GM04503 (cell line): ENCODE measurements at regions not wholly inside any gene's neighbourhood (a gene's known extent, or its start where the extent isn't known, plus 50 kb on each side); places are given as distances from the start of the nearest gene placed in this dataset.

Source experiments
- DNase-seq: peaks from one replicate; pipeline ENCODE4 v3.0.0-alpha.2; 2012; ENCODE audit warnings: low read depth

DNA sequence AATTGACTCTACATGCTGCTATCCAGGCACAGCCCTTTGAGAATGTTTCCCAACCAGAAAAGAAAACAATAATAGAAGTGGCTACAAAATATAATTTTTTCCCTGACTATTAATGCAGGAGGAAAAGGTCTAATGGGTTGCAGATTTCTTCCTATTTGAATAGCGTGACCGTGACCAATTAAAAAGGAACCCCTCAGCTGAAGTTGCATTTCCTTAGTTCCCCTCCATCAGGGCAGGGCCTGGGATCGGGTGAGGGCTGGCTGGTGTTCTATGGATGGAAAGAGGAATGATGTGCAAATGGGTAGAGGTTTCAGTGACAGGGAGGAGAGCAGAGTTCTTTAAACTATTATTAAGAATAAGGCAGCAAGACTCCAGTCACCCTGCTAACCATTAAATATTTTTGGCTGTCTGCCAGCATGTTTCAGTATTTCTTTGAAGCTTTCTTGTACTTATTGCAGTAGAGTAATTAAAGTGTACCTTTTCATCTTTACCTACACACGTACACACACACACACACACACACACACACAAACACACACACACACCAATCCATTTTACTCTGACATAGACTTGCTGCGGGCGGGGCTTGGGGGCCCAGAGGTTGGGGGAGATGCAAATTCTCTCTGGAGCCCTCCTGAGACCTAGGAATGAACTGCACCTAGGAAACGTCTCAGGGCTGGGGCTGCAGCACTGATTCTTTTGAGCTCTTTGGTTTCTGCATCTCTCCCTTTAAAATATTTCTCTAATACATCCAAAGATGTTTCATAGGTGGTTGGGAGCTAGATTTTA is 154.8 kb upstream of the SLC35B3 start:
- DNase-seq: no peak

DNA sequence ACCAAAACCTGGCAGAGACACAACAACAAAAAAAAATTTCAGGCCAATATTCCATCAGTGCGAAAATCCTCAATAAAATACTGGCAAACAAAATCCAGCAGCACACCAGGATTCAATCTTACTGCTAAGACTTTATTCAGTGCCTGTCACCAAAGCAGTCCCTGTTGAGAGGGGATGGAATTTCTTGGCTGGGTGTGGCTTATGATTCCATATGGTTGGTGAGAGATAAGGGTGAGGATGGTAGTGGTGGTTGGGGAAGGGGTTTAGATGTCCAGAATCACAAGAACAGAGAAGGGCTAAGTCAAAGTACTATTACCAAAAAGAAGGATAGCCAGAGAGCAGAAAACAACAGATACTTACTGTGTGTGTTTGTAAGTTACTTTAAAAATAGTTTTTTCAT is 152.8 kb upstream of the SLC35B3 start:
- no peak for DNase-seq

DNA sequence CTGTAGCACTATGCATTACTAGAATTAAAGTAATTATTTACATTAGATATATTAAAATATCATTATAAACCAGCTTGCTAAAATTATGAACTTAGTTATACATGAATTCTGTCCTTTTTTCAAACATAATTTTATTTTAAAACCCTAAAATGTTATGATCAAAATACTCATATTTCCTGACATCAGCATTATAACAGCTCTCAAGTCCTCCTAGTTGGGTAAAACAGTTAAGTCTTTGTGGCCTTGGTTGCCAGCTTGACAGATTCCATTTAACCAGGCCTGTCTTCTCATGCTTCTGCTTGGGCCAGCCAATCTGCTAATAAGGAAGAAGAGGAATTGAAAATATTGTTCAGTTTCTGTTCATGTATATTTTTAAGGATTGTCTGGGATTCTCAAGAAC is 147.9 kb upstream of the SLC35B3 start:
- DNase-seq: no peak

DNA sequence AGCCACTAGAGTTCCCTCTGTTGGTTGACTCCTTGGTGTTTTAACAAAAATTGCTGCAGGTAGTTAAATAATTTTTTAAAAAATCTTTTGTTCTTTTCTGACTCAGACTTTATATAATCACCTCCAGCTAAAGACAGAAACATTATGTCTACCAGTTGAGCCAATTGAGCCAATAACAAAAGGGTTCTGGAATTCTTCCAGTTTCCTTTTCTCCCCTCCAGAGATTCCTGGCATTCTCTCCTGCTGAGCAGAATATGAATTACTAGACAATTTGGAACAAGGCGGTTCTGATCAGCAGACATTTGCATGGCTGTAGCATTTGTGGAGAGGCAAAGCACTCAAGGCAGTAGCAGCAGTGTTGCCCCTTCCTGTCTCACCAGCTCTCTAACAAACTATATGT is 144.0 kb upstream of the SLC35B3 start:
- DNase-seq: no peak

DNA sequence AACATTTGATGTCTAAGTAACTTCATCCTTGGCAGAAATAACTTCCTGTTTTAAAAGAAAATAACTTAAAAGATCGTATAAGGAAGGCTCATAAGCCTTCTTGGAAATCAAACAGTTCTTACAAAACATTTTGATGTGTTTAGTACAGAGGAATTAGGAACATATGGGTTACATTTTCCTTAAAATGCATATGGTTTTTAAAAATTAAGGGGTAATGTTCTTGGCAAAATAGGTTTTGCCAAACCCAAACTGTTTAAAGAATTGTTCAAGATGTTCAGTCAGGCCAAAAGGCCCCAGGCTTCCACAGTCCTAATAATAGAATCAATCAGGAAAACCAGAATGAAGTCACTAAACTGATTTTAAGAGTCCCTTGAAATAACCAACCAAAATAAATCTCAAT is 142.7 kb upstream of the SLC35B3 start:
- DNase-seq: no peak

DNA sequence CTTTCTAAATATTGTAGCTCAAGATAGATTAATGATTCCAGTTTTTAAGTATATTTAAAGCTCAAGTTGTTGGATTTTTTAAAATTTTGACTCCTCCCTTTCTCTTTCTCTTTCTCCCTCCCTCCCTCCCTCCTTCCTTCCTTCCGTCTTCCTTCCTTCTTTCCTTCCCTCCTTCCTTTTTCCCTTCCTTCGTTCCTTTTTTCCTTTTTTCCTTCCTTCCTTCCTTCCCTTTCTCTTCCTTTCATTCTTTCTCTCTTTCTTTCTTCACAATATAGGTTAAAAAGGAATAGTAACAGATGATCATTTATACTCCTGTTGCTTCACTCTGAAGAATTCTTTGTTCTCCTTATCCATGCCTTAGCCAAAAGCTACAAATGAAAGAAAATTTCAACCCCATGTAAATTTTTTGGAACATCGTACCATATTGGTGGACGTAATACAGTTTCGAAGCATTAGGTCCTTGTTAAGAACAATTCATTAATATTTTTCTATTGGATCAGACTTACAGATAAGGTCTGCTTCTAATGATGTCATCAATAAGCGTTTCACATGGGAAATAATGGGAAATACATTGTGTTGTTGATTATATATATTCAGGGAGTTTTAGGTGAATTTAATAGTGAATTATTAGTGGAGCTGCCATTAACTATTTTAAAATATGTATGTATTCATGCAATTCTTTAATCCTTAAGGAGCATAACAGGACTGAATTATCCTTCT is 139.6 kb upstream of the SLC35B3 start:
- no peak for DNase-seq

DNA sequence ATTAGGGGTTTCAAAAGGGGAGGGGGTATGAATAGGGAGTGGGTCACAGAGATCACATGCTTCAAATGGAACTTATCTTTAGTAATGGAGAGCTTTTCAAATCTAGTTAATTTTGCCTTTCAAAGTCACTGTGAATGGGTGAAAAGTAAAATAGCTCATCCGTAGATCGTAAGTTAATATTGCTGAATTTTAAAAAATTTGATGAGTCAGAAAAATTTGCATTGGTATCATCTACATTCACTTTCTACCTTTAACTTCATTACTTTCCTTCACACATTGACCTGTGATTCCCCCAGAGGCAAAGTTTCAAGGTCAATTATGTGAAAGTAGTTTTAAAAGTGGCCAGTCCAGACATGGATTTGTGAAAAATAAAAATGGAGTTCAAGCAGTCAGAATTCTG is 139.0 kb upstream of the SLC35B3 start:
- DNase-seq: no peak

DNA sequence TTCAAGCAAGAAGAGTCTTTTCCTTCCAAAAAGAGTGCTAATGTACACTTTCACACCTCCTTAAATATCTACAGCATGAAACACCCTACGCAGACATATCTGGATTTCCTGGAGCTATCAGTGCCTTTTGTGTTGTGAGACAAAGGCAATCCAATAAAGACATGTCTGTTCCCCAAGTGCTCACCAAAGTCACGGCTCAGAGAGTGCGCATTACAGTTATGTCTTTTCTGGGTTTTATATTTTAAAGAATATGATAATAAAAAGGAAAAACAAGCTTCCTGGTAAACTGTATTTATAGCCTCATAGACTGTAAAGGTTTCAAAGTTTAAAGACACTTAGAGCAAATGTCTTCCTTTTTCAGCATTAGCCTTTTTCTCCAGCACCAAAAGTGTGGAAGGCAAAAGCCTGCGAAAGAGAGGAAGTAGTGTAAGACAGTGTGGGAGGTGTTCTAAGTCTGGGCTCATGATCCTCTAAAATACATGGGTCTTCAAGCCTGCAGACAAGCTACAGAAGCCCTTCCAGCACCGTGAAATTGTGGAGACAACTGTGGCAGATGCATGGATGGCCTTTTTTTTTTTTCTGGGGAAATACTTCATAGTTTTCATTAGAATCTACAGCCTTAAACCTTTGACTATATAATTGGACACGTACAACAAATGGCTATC is 135.0 kb upstream of the SLC35B3 start:
- DNase-seq: no peak

DNA sequence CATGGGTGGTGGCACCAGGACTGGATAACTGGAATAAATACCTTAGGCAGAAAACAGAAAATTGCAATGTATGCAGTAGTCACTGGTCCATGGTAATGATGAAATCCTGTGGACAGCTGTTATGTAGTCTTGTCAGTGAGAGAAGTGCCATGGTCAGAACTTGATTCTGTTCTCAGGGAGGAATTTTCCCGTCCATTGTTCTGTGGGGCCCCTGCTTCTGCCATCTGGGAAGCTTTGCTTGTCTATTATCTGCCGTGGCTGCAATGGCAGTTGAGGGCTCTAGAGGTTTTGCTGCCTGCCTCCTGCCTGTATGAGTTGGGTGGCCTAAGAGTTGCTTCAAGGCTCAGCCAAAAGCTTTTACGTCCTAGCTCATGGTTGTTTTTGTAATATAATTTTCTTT is 126.8 kb upstream of the SLC35B3 start:
- no peak for DNase-seq

DNA sequence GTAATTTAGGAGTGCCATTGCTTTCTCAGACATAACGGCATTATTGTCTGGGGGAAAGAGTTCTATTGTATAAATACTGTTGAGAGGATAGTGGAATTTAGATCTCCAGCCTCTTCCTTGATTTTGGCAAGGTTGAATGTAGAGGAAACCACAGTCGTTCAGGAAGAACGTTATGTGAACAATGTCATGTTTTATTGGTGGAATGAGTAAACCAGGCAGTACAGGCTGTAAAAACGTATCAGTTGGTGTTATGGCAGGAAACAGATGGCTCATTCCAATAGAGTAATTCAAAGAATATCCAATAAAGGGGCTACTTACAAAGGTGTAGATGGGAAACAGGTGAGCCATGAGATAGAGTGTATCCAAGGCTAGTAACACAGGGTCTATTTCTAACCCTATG is 123.6 kb upstream of the SLC35B3 start:
- DNase-seq: no peak

DNA sequence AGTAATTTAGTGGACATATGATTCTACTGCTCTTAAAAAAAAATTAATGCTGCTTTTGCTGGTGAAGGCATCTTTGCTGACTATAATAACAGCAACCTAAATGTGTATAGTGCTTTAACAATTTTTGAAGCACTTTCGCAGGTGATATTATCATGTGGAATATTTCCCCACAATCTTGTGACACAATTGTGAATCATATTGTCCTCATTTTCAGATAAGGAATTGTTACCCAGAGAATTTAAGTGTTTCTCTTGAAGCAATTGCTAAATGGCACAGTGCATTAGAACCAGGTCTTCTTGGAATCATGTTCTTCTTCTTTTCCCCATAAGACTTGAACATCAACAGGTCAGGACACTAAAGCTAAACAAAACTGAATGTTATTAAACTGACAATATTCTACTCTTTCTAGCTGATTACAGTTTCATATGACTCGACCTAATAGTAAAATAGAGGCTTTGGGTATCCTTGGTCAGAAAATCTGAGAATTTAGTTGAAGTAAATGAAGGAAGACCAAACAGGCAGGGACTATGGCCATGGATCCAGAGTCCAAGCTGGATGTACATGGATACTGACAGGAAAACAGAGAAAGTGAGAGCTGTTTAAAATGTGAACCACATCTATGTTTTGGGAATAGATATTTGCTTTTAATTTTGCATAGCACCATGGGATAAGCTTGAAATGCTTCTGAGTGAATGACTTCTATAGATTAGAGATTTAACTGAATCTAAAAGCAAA is 121.8 kb upstream of the SLC35B3 start:
- DNase-seq: no peak

DNA sequence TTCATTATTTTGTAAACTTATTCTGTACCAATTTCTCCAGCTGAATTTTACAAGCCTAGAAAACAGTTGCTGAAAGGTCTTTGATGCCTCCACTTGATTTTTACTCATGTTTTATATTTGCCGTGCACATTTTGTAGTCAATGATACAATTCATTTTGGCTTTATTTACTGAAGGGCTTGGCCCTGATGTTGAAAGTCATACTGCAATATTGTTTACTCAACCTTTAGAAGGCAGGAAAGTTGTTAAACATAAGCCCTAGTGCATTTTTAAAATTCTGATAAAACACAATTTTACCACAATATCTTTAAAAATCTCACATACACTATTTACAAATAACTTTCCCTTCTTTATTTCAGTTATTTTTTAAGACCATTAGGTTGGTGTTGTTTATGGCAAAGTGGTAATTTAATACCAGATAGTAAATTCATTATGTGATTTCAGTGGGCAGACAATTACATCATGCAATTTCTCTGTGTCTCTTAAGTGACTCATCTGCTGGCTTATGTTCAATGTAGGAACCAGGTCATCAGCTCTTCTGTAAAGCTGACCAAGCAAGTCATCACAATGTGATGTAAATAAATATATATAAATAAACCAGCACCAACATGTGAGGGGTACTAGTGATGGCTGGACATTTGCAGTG is 121.1 kb upstream of the SLC35B3 start:
- DNase-seq: no peak

DNA sequence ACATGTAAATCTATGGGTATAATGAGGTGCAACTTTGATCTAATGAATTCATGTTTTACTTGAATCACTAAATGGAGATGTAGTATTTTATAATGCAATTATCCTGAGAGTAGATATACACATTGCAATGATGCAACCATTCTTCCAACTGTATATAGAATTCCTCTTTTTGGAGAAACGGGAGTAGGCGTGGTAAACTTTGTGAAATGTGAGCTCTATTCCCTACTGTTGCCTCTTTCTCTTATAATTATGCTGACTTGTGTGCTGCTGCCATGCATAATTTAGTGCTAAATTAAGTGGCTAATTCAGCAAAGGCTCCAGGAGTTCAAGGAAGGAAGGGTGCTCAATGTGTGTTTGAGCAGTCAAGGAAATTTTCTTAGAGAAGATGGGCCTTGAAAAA is 116.6 kb upstream of the SLC35B3 start:
- no peak for DNase-seq

DNA sequence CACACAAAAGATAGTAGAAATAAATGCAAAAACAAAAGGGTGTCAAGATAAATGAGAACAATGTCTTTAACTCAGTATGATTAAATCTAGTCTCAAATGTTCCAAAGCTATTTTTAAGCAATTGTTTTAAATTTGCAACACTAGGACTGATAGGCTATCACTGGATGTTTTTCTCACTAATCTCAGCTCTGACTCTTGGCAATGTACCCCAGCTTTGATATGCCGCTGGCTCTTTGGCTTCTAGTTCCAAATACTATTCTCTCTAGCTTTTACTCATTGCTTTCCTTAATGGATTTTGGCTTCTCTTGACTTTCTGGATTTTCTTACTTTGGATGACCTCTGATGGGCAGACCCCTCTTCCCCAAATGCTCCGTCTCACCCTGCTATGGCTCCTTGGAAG is 116.0 kb upstream of the SLC35B3 start:
- DNase-seq: no peak

DNA sequence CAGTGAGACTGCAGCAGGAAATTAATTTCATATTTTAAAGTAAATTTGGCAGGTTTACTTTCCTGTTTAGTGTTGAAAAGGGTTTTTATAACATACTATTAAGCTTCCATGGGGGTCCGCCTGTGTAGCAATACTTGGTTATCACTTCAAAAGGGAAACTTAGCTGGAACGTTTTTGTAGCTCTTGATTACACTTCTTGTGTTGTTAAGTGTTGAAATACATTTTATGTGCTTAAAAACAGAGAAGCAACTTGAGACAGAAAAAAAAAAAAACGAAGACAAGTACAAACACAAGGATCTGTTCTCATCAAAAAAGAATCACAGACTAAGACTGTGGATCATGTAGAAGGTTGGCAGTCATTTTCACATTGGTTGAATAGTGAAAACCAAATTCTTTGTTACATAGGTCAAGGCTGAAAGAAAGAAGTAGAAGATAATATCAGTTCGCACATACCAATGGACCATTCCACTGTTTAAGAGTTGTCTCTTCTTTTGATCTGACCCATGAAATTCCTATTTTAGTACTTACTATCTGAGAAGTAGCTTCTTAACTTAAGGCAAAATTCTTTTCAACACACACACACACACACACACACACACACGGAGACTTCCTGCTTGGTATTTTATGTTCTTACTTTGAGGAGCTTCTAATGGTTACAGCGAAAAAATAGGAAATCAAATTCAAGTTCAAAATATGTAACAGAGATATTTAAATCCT is 113.9 kb upstream of the SLC35B3 start:
- DNase-seq: no peak

DNA sequence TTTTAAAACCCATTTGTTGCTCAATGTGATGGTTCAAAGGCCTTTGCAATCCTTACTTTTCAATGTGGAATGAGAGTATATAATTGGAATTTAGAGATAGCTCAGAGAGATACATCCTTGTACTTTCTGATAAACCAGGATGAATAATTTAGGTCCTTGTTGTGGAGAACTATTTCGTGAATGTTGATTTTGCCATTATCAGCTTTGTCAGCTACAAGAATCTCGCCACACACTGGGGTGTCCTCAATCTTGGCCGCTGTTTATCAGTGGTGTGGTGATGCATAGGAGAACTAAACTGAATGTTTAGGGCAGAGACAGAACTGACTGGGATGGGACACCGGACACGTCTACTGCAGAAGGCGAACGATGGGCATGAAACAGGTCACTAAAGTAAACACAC is 111.2 kb upstream of the SLC35B3 start:
- DNase-seq: no peak

DNA sequence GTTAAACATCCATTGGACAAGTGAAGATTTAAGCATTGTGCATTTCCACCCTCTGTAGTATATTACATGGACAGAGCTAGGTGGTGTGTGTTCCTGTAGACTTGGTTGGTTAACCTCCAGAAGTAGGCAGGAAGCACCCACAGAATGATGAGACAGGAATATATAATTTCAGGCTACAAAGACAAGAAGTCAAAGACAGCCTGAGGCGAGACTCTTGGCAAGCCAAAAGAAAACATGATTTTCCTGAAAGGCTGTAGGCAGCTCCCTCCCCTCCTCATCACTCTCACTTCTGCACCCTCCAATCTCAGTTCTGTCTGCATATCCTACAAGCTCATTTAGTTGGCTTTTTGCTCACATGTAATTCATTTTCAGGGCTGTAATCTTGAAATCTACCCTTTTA is 110.0 kb upstream of the SLC35B3 start:
- no peak for DNase-seq

DNA sequence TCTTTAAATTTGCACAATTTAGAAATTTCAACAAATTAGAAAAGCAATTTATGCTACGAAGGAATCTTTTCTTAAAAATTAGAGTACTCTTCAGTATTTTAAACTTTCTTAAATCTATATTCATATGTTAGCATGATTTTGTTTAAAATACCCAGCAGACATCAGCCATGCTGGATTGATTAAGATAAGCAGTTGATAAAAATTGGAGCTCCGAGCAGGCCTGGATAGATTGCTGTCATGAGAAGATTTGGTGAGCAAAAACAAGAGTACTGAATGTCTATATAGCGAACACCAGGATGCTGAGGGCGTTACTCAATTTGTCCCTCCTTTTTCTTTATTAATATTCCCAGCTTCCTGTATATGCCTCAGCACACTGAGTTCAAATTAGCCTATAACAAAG is 108.4 kb upstream of the SLC35B3 start:
- DNase-seq: no peak

DNA sequence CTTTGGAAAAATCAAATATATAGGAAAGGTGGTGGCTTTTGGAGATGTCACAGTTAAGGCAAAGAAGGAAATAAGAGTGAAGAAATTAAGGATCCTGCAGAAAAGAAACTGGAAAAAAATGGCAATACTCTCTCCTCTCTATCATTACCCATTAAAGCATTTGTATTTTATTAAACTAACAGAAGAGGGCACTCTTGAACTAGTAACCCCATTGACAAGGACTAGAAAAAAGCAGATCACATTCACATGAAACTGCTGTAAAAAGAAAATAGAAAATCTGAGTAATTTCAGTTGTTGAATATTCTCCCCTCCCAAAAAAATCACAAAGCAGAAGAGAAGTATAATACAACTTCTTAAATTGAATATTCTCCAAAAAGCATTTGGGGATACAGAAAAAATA is 104.1 kb upstream of the SLC35B3 start:
- no peak for DNase-seq

DNA sequence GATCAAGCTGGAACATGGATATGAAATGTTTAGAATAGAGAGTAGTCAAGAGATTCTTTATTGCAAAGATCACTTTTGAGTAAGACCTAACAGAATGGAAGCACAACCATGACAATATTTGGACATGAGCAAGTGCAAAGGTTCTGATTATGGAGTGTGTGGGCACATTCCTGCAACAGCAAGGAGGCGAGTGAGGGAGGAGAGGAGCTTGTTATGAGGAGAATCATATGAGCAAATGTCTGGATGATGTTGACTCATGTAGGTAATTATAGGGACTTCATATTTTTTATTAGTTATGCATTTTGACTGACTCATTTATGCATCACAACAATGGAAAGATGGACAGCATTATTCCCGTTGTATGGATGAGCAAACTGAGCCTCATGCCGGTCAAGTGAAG is 100.8 kb upstream of the SLC35B3 start:
- DNase-seq: no peak

DNA sequence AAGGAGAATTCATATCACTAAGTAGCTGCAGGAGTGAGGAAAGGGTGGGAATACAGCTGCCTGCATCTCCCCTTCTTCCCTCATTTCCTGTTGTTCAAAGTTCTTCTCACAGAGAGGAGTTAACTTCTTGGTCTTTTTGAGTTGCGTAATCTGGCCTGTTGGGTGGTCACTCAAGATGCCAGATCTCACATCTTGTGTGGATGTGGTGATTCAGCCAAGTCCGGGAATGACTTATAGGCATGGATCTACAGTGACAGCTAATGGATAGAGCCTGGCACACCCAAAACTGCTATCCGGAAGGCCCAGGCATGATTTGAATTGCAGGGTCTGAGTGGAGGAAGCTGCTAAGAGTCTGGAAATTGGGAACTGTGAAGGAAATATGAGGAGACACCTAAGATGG is 100.2 kb upstream of the SLC35B3 start:
- no peak for DNase-seq
